NCI-H1092 treated with DMSO at 0.1 percent for 48 hours (cell line): ENCODE measurements at regions not wholly inside any gene's neighbourhood (a gene's known extent, or its start where the extent isn't known, plus 50 kb on each side); places are given as distances from the start of the nearest gene placed in this dataset.
"Not testable (repeated sequence)": the region's sequence is repeated elsewhere in the genome, so short reads cannot be mapped to it uniquely, and the experiment has no call there.

Source experiments
- DNase-seq: peaks from one replicate; lab custom pipeline; 2025; lab: John Stamatoyannopoulos, UW

- DNase-seq: no peak
Measured at GRCh38 chr4:124941267-124941666, 228.7 kb upstream of the ANKRD50 start.

GRCh38 chr4:124940387-124940786 is 227.9 kb upstream of the ANKRD50 start:
- no peak for DNase-seq

- no peak for DNase-seq
Measured at GRCh38 chr4:124939908-124940307, 227.4 kb upstream of the ANKRD50 start.

GRCh38 chr4:124938836-124939235 is 226.3 kb upstream of the ANKRD50 start:
- DNase-seq: no peak

GRCh38 chr4:124937993-124938392 is 225.5 kb upstream of the ANKRD50 start:
- no peak for DNase-seq

- DNase-seq: peak; percentile 95
Measured at GRCh38 chr4:124936427-124936826, 223.9 kb upstream of the ANKRD50 start.

- DNase-seq: no peak
Measured at GRCh38 chr4:124934916-124935315, 222.4 kb upstream of the ANKRD50 start.

GRCh38 chr4:124933521-124933920 is 221.0 kb upstream of the ANKRD50 start:
- DNase-seq: no peak

GRCh38 chr4:124932447-124932846 is 219.9 kb upstream of the ANKRD50 start:
- DNase-seq: no peak

GRCh38 chr4:124931050-124931449 is 218.5 kb upstream of the ANKRD50 start:
- DNase-seq: peak; percentile 17

- not testable (repeated sequence) for DNase-seq
Measured at GRCh38 chr4:124922748-124923147, 210.2 kb upstream of the ANKRD50 start.

- DNase-seq: no peak
Measured at GRCh38 chr4:124918559-124919122, 206.1 kb upstream of the ANKRD50 start.

GRCh38 chr4:124915073-124915472 is 202.5 kb upstream of the ANKRD50 start:
- no peak for DNase-seq

GRCh38 chr4:124913237-124913636 is 200.7 kb upstream of the ANKRD50 start:
- no peak for DNase-seq

- no peak for DNase-seq
Measured at GRCh38 chr4:124910327-124910726, 197.8 kb upstream of the ANKRD50 start.

GRCh38 chr4:124907881-124908280 is 195.3 kb upstream of the ANKRD50 start:
- DNase-seq: no peak

GRCh38 chr4:124905441-124905840 is 192.9 kb upstream of the ANKRD50 start:
- DNase-seq: no peak

GRCh38 chr4:124904723-124905388 is 192.3 kb upstream of the ANKRD50 start:
- DNase-seq: peak; percentile 88

- DNase-seq: peak; percentile 92
Measured at GRCh38 chr4:124903995-124904722, 191.6 kb upstream of the ANKRD50 start.

- peak; percentile 70 for DNase-seq
Measured at GRCh38 chr4:124902001-124902515, 189.5 kb upstream of the ANKRD50 start.

- no peak for DNase-seq
Measured at GRCh38 chr4:124899997-124900396, 187.5 kb upstream of the ANKRD50 start.

GRCh38 chr4:124890522-124890921 is 178.0 kb upstream of the ANKRD50 start:
- no peak for DNase-seq

- DNase-seq: no peak
Measured at GRCh38 chr4:124887739-124888138, 175.2 kb upstream of the ANKRD50 start.
